GM23338 (cell line): ENCODE measurements at regions not wholly inside any gene's neighbourhood (a gene's known extent, or its start where the extent isn't known, plus 50 kb on each side); places are given as distances from the start of the nearest gene placed in this dataset.
A peak's percentile ranks its signal among the peaks of the same experiment; 100 is the strongest.

Experiments
- ATAC-seq: fragments of 200-7000 bp; cut with Tn5 transposase; 3 replicates; pipeline ENCODE4 v1.9.1; 2020
- DNase-seq: peaks from one replicate; pipeline ENCODE4 v3.0.0-alpha.2; 2015; ENCODE audit warnings: low spot score
- H2AFZ ChIP-seq: fragments of 200-600 bp; sonication (generic); 2 replicates; pipeline ENCODE4 v1.8.0; 2016; ENCODE audit warnings: antibody characterized with exemption, mild to moderate bottlenecking, moderate library complexity
- H3F3A ChIP-seq: fragments of 200-600 bp; sonication (generic); replicated peaks from 2 replicates; pipeline ENCODE4 v1.8.0; 2017; ENCODE audit warnings: antibody characterized with exemption, mixed run types, low read depth
- H3K27ac ChIP-seq: fragments of 200-600 bp; sonication (generic); 2 replicates; pipeline ENCODE4 v1.6.1; 2016; ENCODE audit warnings: low read depth
- H3K27me3 ChIP-seq: fragments of 200-600 bp; sonication (generic); 2 replicates; pipeline ENCODE4 v1.8.0; 2016; ENCODE audit warnings: mild to moderate bottlenecking, mixed run types, moderate library complexity; ENCODE audit not compliant: insufficient read depth
- H3K36me3 ChIP-seq: fragments of 200-600 bp; sonication (generic); 2 replicates; pipeline ENCODE4 v1.8.0; 2016; ENCODE audit warnings: mild to moderate bottlenecking; ENCODE audit not compliant: insufficient read depth
- H3K4me1 ChIP-seq: fragments of 200-600 bp; sonication (generic); 2 replicates; pipeline ENCODE4 v1.8.0; 2016; ENCODE audit warnings: mild to moderate bottlenecking, moderate library complexity; ENCODE audit not compliant: insufficient read depth
- H3K4me2 ChIP-seq: fragments of 200-600 bp; sonication (generic); 2 replicates; pipeline ENCODE4 v1.7.1; 2017; ENCODE audit warnings: mixed run types
- H3K4me3 ChIP-seq: fragments of 200-600 bp; sonication (generic); 2 replicates; pipeline ENCODE4 v1.6.1; 2016; ENCODE audit warnings: mixed run types
- H3K79me2 ChIP-seq: fragments of 200-600 bp; sonication (generic); replicated peaks from 2 replicates; pipeline ENCODE4 v1.8.0; 2017; ENCODE audit warnings: mild to moderate bottlenecking; ENCODE audit not compliant: insufficient read depth
- H3K9me2 ChIP-seq: fragments of 200-600 bp; sonication (generic); 2 replicates; pipeline ENCODE4 v1.8.0; 2017; ENCODE audit not compliant: insufficient read depth
- H4K20me1 ChIP-seq: fragments of 200-600 bp; sonication (generic); replicated peaks from 2 replicates; pipeline ENCODE4 v1.8.0; 2017; ENCODE audit warnings: mild to moderate bottlenecking; ENCODE audit not compliant: insufficient read depth
- H3K27ac Mint-ChIP-seq: 2 replicates; pipeline ENCODE4 v1.8.0; 2020; ENCODE audit warnings: inconsistent platforms, mild to moderate bottlenecking, moderate library complexity, mixed read lengths
- H3K27me3 Mint-ChIP-seq: 3 replicates; pipeline ENCODE4 v1.8.0; 2022; ENCODE audit warnings: low read depth, mild to moderate bottlenecking, moderate library complexity, mixed read lengths, inconsistent platforms; ENCODE audit not compliant: insufficient read depth, poor library complexity
- H3K36me3 Mint-ChIP-seq: 3 replicates; pipeline ENCODE4 v1.8.0; 2021; ENCODE audit warnings: low read depth, mild to moderate bottlenecking, inconsistent platforms, moderate library complexity, mixed read lengths
- H3K4me1 Mint-ChIP-seq: 3 replicates; pipeline ENCODE4 v1.8.0; 2020; ENCODE audit warnings: mild to moderate bottlenecking, inconsistent platforms, mixed read lengths
- H3K4me3 Mint-ChIP-seq: 3 replicates; pipeline ENCODE4 v1.8.0; 2021; ENCODE audit warnings: moderate library complexity, mild to moderate bottlenecking, inconsistent platforms, mixed read lengths
- H3K9me3 Mint-ChIP-seq: 3 replicates; pipeline ENCODE4 v1.8.0; 2020; ENCODE audit warnings: moderate library complexity, mild to moderate bottlenecking, inconsistent platforms, mixed read lengths
- ETS1 ChIP-seq: IDR thresholded peaks from 2 replicates; pipeline ENCODE4 v1.6.1; 2016; ENCODE audit warnings: antibody characterized with exemption
- EZH2phosphoT487 ChIP-seq: fragments of 200-600 bp; sonication (generic); IDR thresholded peaks from one replicate; pipeline ENCODE4 v1.8.1; 2018; ENCODE audit warnings: antibody characterized with exemption; ENCODE audit not compliant: unreplicated experiment
- NANOG ChIP-seq: IDR thresholded peaks from 2 replicates; pipeline ENCODE4 v1.6.1; 2016; ENCODE audit warnings: antibody characterized with exemption, borderline replicate concordance
- POLR2AphosphoS5 ChIP-seq: IDR thresholded peaks from 2 replicates; pipeline ENCODE4 v1.6.1; 2016; ENCODE audit warnings: antibody characterized with exemption, low read depth
- REST ChIP-seq: IDR thresholded peaks from one replicate; pipeline ENCODE4 v1.6.1; 2018; ENCODE audit warnings: antibody characterized with exemption; ENCODE audit not compliant: unreplicated experiment
- STAT1 ChIP-seq: IDR thresholded peaks from one replicate; pipeline ENCODE4 v1.6.1; 2016; ENCODE audit warnings: antibody characterized with exemption; ENCODE audit not compliant: unreplicated experiment
- ZNF331 ChIP-seq: fragments of 250-450 bp; sonication (Bioruptor Pico); IDR thresholded peaks from 2 replicates; pipeline ENCODE4 v1.5.0; 2020; ENCODE audit warnings: low read depth, mild to moderate bottlenecking, moderate library complexity

DNA sequence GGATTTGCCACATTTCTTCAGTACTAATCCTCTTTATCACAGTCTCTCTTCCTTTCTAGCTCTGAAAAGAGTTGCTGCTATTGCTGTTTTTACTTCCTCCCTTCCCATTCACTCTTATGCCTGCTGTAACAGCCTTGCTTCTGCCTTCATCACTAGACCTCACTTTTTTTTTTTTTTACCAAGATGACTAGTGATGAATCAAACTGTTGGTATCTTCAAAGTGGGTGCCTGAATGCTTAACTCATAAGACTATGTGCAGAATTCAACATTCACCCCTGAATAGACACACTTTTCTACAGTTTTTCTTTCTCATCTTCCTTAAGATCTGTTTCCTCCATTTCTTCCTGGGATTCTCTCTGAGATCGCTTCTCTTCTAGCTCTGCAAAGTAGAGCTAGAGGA lies 217.2 kb upstream of the HTR2A start (continued):
- TF ChIP-seq REST (no peak), NANOG (no peak), STAT1 (no peak)

DNA sequence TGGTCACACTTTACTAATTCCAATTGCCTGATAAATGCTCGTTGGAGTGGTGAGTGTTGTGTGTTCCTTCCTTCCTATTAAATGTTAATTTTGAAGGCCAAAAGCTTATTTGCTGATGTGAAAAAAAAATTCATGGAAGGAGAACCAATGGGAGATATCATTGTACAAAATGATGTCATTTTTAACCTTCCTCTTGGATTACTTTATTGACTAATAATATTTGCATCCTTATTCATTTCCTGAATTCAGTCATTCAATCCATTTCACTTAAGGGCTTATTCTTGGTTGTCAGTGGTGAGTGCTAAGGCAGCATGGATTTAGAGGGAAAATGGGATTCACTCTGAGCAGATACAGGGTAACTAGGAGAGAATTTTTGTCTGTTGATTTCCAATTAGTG lies 216.0 kb upstream of the HTR2A start:
- no peaks in the 10 kb centered on the region for H3K36me3 ChIP-seq
- no peaks in the 10 kb centered on the region for H3K9me2 ChIP-seq
- peaks cover 16% of the 10 kb centered on the region for H3K4me1 ChIP-seq
- H3K36me3 Mint-ChIP-seq, result peaks cover 4% of the 10 kb centered on the region; the same call in 2 of the 3 replicates
- peak overlapping the region; percentile 47; the same call in 1 of the 2 replicates for H3K27ac Mint-ChIP-seq
- H3K27me3 ChIP-seq, result no peaks in the 10 kb centered on the region
- H3K4me1 Mint-ChIP-seq, result peaks cover 40% of the 10 kb centered on the region
- peaks cover 3% of the 10 kb centered on the region for H3K27me3 Mint-ChIP-seq
- peaks cover 8% of the 10 kb centered on the region; the same call in 2 of the 3 replicates for H3K9me3 Mint-ChIP-seq
- no peak overlapping the region for H3K4me3 Mint-ChIP-seq
- no peak overlapping the region for H2AFZ ChIP-seq
- H3K4me2 ChIP-seq, result peak overlapping the region; percentile 2
- H3K79me2 ChIP-seq, result no peaks in the 10 kb centered on the region
- DNase-seq (no peak), ATAC-seq (no peak)
- no peaks in the 10 kb centered on the region for H4K20me1 ChIP-seq
- H3K27ac ChIP-seq, result peak overlapping the region; percentile 83
- H3K4me3 ChIP-seq, result no peak overlapping the region
- no peaks in the 10 kb centered on the region for H3F3A ChIP-seq
- TF ChIP-seq POLR2AphosphoS5, result no peak
- TF ChIP-seq ETS1, result no peak
- TF ChIP-seq REST, result no peak
- TF ChIP-seq ZNF331 (CRISPR knock-in tag), result no peak
- no peak for TF ChIP-seq EZH2phosphoT487
